ENCODE measurements at regions not wholly inside any gene's neighbourhood (a gene's known extent, or its start where the extent isn't known, plus 50 kb on each side); places are given as distances from the start of the nearest gene placed in this dataset.

DNA sequence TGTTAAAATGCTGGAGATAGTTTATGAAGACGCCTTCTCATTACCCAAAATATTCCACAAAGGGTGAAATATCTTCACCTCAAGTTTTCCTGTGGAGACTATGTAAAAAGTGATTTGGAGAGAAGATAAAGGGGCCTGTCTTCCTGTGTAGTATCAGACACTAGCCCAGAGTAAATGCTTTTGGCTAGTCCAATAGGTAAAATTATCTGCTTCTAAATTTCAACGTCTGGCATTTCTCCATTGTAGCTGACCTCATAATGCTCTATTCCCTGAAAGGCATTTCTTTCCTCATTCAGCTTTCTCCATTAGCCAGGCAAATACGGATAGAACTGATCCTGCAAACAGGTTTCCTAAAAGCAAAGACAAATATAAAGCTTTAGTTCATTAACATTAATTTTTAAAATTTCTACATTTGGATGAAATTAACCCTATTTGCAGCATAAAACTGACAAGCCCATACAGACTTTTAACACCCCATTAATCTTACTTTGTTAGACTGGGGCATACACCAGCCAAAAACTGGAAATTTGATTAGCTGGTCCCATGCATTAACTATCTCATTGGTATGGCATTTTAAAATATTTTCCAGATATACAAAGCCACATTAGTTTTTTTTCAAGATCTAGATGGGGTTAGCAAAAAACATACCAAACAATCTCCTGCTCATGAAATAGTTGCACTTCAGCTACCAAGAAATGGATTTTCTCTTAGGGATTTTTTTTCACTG lies 548.8 kb downstream of the EFNA5 start:
- no peaks in the 10 kb centered on the region for H3K36me3 ChIP-seq (ENCODE audit: control insufficient read depth, insufficient read depth, low read length)
- H3K4me3 ChIP-seq (ENCODE audit: low read depth, low read length) = no peak overlapping the region
- no peaks in the 10 kb centered on the region for H3K9me3 ChIP-seq (ENCODE audit: control insufficient read depth, insufficient read depth, low read depth, low read length)
- H3K27me3 ChIP-seq (ENCODE audit: control insufficient read depth, insufficient read depth, low read length) = no peaks in the 10 kb centered on the region
- no peak overlapping the region for H3K27ac ChIP-seq (ENCODE audit: low read depth, low read length)
- peaks cover 25% of the 10 kb centered on the region for H3K4me1 ChIP-seq (ENCODE audit: control insufficient read depth, insufficient read depth, low read length)
- H3K9ac ChIP-seq (ENCODE audit: low read length) = no peak overlapping the region

GRCh38 chr5:107119656-107120055 lies 551.1 kb downstream of the EFNA5 start:
- peaks cover 28% of the 10 kb centered on the region for H3K4me1 ChIP-seq (ENCODE audit: control insufficient read depth, insufficient read depth, low read length)
- H3K4me3 ChIP-seq (ENCODE audit: low read depth, low read length) = no peak overlapping the region
- no peak overlapping the region for H3K27ac ChIP-seq (ENCODE audit: low read depth, low read length)
- H3K36me3 ChIP-seq (ENCODE audit: control insufficient read depth, insufficient read depth, low read length) = no peaks in the 10 kb centered on the region
- no peak overlapping the region for H3K9ac ChIP-seq (ENCODE audit: low read length)
- H3K27me3 ChIP-seq (ENCODE audit: control insufficient read depth, insufficient read depth, low read length) = no peaks in the 10 kb centered on the region
- H3K9me3 ChIP-seq (ENCODE audit: control insufficient read depth, insufficient read depth, low read depth, low read length) = no peaks in the 10 kb centered on the region

- Histone ChIP-seq H3K36me3 (ENCODE audit: control insufficient read depth, insufficient read depth, low read length) (no peaks in the 10 kb centered on the region), H3K4me3 (ENCODE audit: low read depth, low read length) (no peak overlapping the region), H3K27me3 (ENCODE audit: control insufficient read depth, insufficient read depth, low read length) (no peaks in the 10 kb centered on the region), H3K9me3 (ENCODE audit: control insufficient read depth, insufficient read depth, low read depth, low read length) (no peaks in the 10 kb centered on the region), H3K4me1 (ENCODE audit: control insufficient read depth, insufficient read depth, low read length) (peaks cover 28% of the 10 kb centered on the region), H3K27ac (ENCODE audit: low read depth, low read length) (no peak overlapping the region), H3K9ac (ENCODE audit: low read length) (no peak overlapping the region)
Observed at GRCh38 chr5:107118184-107119019, 552.3 kb downstream of the EFNA5 start.

DNA sequence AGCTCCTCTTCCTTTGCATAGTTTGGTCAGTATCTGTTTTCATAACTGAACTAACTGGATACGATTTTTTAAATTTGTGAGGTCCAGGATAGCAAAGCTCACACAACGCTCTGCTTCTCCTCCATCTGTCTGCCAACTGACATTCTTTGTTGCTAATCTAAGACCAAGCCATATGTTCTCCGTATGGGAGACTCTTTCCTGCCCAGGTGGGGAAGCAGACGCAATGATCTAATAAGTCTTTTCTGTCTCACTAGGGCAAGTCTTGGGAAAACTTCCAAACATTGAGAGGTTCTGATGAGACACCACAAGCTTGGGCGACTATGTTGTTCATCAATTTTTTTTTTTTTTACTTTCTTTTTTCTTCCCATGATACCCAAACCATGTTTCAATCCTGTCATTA lies 558.5 kb downstream of the EFNA5 start:
- Histone ChIP-seq H3K27ac (ENCODE audit: low read depth, low read length) (no peak overlapping the region), H3K4me3 (ENCODE audit: low read depth, low read length) (no peak overlapping the region), H3K27me3 (ENCODE audit: control insufficient read depth, insufficient read depth, low read length) (no peaks in the 10 kb centered on the region), H3K4me1 (ENCODE audit: control insufficient read depth, insufficient read depth, low read length) (peaks cover 4% of the 10 kb centered on the region; the same call in 1 of the 2 replicates), H3K9ac (ENCODE audit: low read length) (no peak overlapping the region), H3K9me3 (ENCODE audit: control insufficient read depth, insufficient read depth, low read depth, low read length) (no peaks in the 10 kb centered on the region), H3K36me3 (ENCODE audit: control insufficient read depth, insufficient read depth, low read length) (no peaks in the 10 kb centered on the region)

- H3K9me3 ChIP-seq (ENCODE audit: control insufficient read depth, insufficient read depth, low read depth, low read length) = no peaks in the 10 kb centered on the region
- no peak overlapping the region for H3K4me3 ChIP-seq (ENCODE audit: low read depth, low read length)
- H3K27ac ChIP-seq (ENCODE audit: low read depth, low read length) = no peak overlapping the region
- no peak overlapping the region for H3K9ac ChIP-seq (ENCODE audit: low read length)
- H3K36me3 ChIP-seq (ENCODE audit: control insufficient read depth, insufficient read depth, low read length) = no peaks in the 10 kb centered on the region
- peaks cover 8% of the 10 kb centered on the region for H3K4me1 ChIP-seq (ENCODE audit: control insufficient read depth, insufficient read depth, low read length)
- no peaks in the 10 kb centered on the region for H3K27me3 ChIP-seq (ENCODE audit: control insufficient read depth, insufficient read depth, low read length)
Observed at GRCh38 chr5:107104040-107104995, 566.4 kb downstream of the EFNA5 start.

DNA sequence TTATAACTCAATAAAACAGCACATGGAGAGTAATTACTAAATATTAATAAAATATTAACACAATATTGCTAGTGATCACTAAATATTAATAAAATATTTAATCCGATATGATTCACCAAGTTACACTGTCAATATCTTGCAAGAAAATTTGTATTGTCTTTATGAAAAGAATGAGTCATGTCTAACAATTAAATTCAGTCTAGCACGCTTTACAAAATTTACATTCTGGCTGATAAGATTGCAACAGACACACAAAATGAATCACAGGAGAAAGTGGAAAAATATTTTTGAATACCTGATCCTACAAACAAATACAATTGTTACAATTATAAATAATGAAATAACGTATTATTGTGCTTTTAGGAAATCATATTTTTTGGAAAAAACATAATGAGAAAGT lies 567.2 kb downstream of the EFNA5 start:
- no peaks in the 10 kb centered on the region for H3K36me3 ChIP-seq (ENCODE audit: control insufficient read depth, insufficient read depth, low read length)
- H3K4me1 ChIP-seq (ENCODE audit: control insufficient read depth, insufficient read depth, low read length) = peaks cover 15% of the 10 kb centered on the region
- no peak overlapping the region for H3K9ac ChIP-seq (ENCODE audit: low read length)
- no peak overlapping the region for H3K27ac ChIP-seq (ENCODE audit: low read depth, low read length)
- H3K9me3 ChIP-seq (ENCODE audit: control insufficient read depth, insufficient read depth, low read depth, low read length) = no peaks in the 10 kb centered on the region
- H3K4me3 ChIP-seq (ENCODE audit: low read depth, low read length) = no peak overlapping the region
- no peaks in the 10 kb centered on the region for H3K27me3 ChIP-seq (ENCODE audit: control insufficient read depth, insufficient read depth, low read length)

- no peaks in the 10 kb centered on the region for H3K36me3 ChIP-seq (ENCODE audit: control insufficient read depth, insufficient read depth, low read length)
Observed at GRCh38 chr5:107100121-107100520, 570.6 kb downstream of the EFNA5 start.

DNA sequence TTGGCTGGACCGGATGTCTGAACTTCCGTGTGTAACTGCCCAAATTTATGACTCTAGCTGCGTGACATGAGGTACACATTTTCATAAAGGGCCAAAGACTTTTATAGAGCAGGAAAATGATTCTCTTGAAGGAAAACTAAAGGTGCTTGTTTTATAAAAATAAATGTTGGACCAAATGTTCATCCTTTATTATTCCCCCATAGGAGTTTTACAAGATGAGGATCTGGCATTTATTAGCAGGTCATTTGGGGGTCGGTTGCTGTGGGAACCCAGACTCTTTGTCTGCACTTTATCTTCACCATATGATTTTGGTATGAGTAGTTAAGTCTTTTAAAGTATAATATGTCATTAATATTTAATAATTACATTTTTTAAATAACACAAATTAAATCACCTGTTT lies 571.2 kb downstream of the EFNA5 start:
- Histone ChIP-seq H3K9ac (ENCODE audit: low read length) (no peak overlapping the region), H3K27me3 (ENCODE audit: control insufficient read depth, insufficient read depth, low read length) (no peaks in the 10 kb centered on the region), H3K4me3 (ENCODE audit: low read depth, low read length) (no peak overlapping the region), H3K27ac (ENCODE audit: low read depth, low read length) (no peak overlapping the region), H3K9me3 (ENCODE audit: control insufficient read depth, insufficient read depth, low read depth, low read length) (peaks cover 3% of the 10 kb centered on the region), H3K4me1 (ENCODE audit: control insufficient read depth, insufficient read depth, low read length) (peaks cover 11% of the 10 kb centered on the region), H3K36me3 (ENCODE audit: control insufficient read depth, insufficient read depth, low read length) (no peaks in the 10 kb centered on the region)

More at GRCh38 chr5:107100121-107100520, 570.6 kb downstream of the EFNA5 start:
- Histone ChIP-seq H3K27ac (ENCODE audit: low read depth, low read length) (no peak overlapping the region), H3K4me1 (ENCODE audit: control insufficient read depth, insufficient read depth, low read length) (peaks cover 16% of the 10 kb centered on the region), H3K27me3 (ENCODE audit: control insufficient read depth, insufficient read depth, low read length) (no peaks in the 10 kb centered on the region), H3K9me3 (ENCODE audit: control insufficient read depth, insufficient read depth, low read depth, low read length) (no peaks in the 10 kb centered on the region), H3K9ac (ENCODE audit: low read length) (no peak overlapping the region), H3K4me3 (ENCODE audit: low read depth, low read length) (no peak overlapping the region)

GRCh38 chr5:107092695-107093094 lies 578.0 kb downstream of the EFNA5 start:
- H3K36me3 ChIP-seq (ENCODE audit: control insufficient read depth, insufficient read depth, low read length) = no peaks in the 10 kb centered on the region

DNA sequence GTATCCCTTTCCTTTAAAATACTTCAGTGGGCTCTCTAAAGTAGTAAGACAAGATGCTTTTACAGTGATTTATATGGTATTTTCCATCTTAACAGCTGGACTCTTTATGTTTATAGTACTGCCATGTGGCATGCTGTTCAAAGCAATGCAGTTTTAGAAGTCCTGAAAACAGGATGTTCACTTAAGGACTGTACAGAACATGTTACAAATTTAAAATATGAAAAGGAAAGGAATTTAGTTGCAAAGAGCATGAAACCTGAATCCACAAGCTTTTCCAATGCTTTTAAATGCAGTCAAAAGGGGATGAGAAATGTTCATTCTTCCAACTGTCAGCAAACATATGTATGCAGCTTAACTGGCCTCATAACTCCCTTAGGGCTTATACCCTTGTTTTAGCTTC lies 580.2 kb downstream of the EFNA5 start:
- no peaks in the 10 kb centered on the region for H3K36me3 ChIP-seq (ENCODE audit: control insufficient read depth, insufficient read depth, low read length)
- no peaks in the 10 kb centered on the region for H3K4me1 ChIP-seq (ENCODE audit: control insufficient read depth, insufficient read depth, low read length)
- H3K27ac ChIP-seq (ENCODE audit: low read depth, low read length) = no peak overlapping the region
- no peak overlapping the region for H3K9ac ChIP-seq (ENCODE audit: low read length)
- peaks cover 16% of the 10 kb centered on the region for H3K9me3 ChIP-seq (ENCODE audit: control insufficient read depth, insufficient read depth, low read depth, low read length)
- no peak overlapping the region for H3K4me3 ChIP-seq (ENCODE audit: low read depth, low read length)
- no peaks in the 10 kb centered on the region for H3K27me3 ChIP-seq (ENCODE audit: control insufficient read depth, insufficient read depth, low read length)

More at GRCh38 chr5:107092695-107093094, 578.0 kb downstream of the EFNA5 start:
- Histone ChIP-seq H3K9me3 (ENCODE audit: control insufficient read depth, insufficient read depth, low read depth, low read length) (peaks cover 16% of the 10 kb centered on the region), H3K4me1 (ENCODE audit: control insufficient read depth, insufficient read depth, low read length) (no peaks in the 10 kb centered on the region), H3K4me3 (ENCODE audit: low read depth, low read length) (no peak overlapping the region), H3K27me3 (ENCODE audit: control insufficient read depth, insufficient read depth, low read length) (no peaks in the 10 kb centered on the region), H3K27ac (ENCODE audit: low read depth, low read length) (no peak overlapping the region), H3K9ac (ENCODE audit: low read length) (no peak overlapping the region)

Data from HUES6 (cell line).